ENCODE measurements at regions not wholly inside any gene's neighbourhood (a gene's known extent, or its start where the extent isn't known, plus 50 kb on each side); places are given as distances from the start of the nearest gene placed in this dataset.

- Histone ChIP-seq H3K4me3 (no peak overlapping the region), H3K9me3 (no peaks in the 10 kb centered on the region), H3K27me3 (no peaks in the 10 kb centered on the region), H3K4me1 (peaks cover 0 to 16% (median 5%) of the 10 kb centered on the region in 4 donors), H3K27ac (no peak overlapping the region), H3K36me3 (no peaks in the 10 kb centered on the region)
- no peak for TF ChIP-seq EP300 (IDR thresholded peaks at IDR 0.05)
- TF ChIP-seq POLR2A (IDR thresholded peaks at IDR 0.05): no peak
- TF ChIP-seq, protein P1, sequence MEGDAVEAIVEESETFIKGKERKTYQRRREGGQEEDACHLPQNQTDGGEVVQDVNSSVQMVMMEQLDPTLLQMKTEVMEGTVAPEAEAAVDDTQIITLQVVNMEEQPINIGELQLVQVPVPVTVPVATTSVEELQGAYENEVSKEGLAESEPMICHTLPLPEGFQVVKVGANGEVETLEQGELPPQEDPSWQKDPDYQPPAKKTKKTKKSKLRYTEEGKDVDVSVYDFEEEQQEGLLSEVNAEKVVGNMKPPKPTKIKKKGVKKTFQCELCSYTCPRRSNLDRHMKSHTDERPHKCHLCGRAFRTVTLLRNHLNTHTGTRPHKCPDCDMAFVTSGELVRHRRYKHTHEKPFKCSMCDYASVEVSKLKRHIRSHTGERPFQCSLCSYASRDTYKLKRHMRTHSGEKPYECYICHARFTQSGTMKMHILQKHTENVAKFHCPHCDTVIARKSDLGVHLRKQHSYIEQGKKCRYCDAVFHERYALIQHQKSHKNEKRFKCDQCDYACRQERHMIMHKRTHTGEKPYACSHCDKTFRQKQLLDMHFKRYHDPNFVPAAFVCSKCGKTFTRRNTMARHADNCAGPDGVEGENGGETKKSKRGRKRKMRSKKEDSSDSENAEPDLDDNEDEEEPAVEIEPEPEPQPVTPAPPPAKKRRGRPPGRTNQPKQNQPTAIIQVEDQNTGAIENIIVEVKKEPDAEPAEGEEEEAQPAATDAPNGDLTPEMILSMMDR (IDR thresholded peaks at IDR 0.05): no peak
- no peak for TF ChIP-seq POLR2AphosphoS5 (IDR thresholded peaks at IDR 0.05)
- WGBS, 2 donors: 75 to 86% methylated on average over 5 of the region's 5 CpGs
- intact Hi-C loops (cut with DNase I): no loop called here
- DNase-seq: no peak
Measured at GRCh38 chr18:55996717-55997116, 408.7 kb upstream of the TCF4 start.

- H3K27me3 ChIP-seq: no peaks in the 10 kb centered on the region
- DNase-seq: no peak
- H3K9me3 ChIP-seq: no peaks in the 10 kb centered on the region
- no peak overlapping the region for H3K4me3 ChIP-seq
- 86 to 94% methylated on average over 2 of the region's 2 CpGs for WGBS, 2 donors
- no peak overlapping the region for H3K27ac ChIP-seq
- intact Hi-C loops (cut with DNase I): no loop called here
- H3K36me3 ChIP-seq: no peaks in the 10 kb centered on the region
- H3K4me1 ChIP-seq: no peaks in the 10 kb centered on the region
- TF ChIP-seq EP300 (IDR thresholded peaks at IDR 0.05): no peak
Measured at GRCh38 chr18:55990186-55990585, 402.2 kb upstream of the TCF4 start.

DNA sequence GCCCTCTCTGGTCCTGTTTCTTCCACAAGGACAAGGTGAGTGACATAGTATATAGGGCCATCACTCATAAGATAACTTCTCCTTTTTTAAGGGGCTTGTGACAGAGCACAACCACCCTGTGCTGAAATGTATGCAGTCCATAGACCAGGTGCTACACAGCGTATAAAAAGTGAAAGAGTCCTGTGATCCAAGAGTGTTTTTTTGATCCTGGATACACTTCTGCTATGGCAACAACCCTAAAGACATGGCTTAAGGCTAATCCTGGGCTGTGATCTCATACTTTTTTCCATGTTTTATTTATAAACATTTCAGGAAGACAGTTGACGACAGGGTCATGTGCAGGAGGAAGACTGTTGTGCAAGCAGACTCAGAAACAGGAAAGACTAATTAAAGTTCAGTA is 400.5 kb upstream of the TCF4 start:
- TF ChIP-seq, protein P1 (IDR thresholded peaks at IDR 0.05): no peak
- TF ChIP-seq EP300 (IDR thresholded peaks at IDR 0.05) (peak in 1 of 4 donors; percentile 44), POLR2A (IDR thresholded peaks at IDR 0.05) (no peak), POLR2AphosphoS5 (IDR thresholded peaks at IDR 0.05) (peak in 1 of 4 donors; percentile 63)
- Histone ChIP-seq H3K27ac (no peak overlapping the region), H3K4me1 (no peaks in the 10 kb centered on the region), H3K4me3 (no peak overlapping the region), H3K27me3 (no peaks in the 10 kb centered on the region), H3K36me3 (no peaks in the 10 kb centered on the region), H3K9me3 (no peaks in the 10 kb centered on the region)
- intact Hi-C loops (cut with DNase I): no loop called here
- 45 to 75% methylated on average over 2 of the region's 2 CpGs for WGBS, 2 donors
- DNase-seq: no peak

GRCh38 chr18:55983433-55983832 is 395.4 kb upstream of the TCF4 start:
- H3K27me3 ChIP-seq: no peaks in the 10 kb centered on the region
- TF ChIP-seq POLR2A (IDR thresholded peaks at IDR 0.05) (no peak), POLR2AphosphoS5 (IDR thresholded peaks at IDR 0.05) (no peak), EP300 (IDR thresholded peaks at IDR 0.05) (no peak)
- TF ChIP-seq, protein P1 (IDR thresholded peaks at IDR 0.05): no peak
- no peak overlapping the region for H3K4me3 ChIP-seq
- WGBS, 2 donors: 62 to 91% methylated on average over 1 of the region's 1 CpG
- H3K9me3 ChIP-seq: no peaks in the 10 kb centered on the region
- intact Hi-C loops (cut with DNase I): no loop called here
- no peak overlapping the region for H3K27ac ChIP-seq
- H3K4me1 ChIP-seq: no peaks in the 10 kb centered on the region
- DNase-seq: no peak
- no peaks in the 10 kb centered on the region for H3K36me3 ChIP-seq

DNA sequence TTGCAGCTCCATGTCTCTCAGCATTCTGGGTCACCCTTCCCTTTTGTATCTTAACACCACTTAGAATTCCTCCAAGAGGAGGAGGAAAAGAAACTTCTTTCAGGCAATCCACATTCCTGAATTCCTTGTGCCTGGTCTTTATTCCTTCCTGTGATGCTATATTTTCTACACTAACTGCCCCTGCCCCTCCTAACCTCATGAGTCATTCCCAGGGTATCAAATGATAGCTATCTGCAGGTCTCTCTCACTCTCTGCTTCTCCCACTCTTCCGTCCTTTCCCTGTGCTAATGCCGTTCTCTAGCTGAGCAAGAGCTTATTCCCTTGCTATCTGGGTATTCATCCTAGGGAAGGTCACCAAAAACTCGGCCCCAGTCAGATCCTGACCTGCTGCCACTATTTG is 395.0 kb upstream of the TCF4 start:
- Histone ChIP-seq H3K27me3 (no peaks in the 10 kb centered on the region), H3K4me1 (no peaks in the 10 kb centered on the region), H3K9me3 (no peaks in the 10 kb centered on the region), H3K36me3 (no peaks in the 10 kb centered on the region), H3K4me3 (no peak overlapping the region), H3K27ac (no peak overlapping the region)
- intact Hi-C loops (cut with DNase I): no loop called here
- WGBS, 2 donors: 47 to 67% methylated on average over 3 of the region's 3 CpGs
- TF ChIP-seq, protein P1 (IDR thresholded peaks at IDR 0.05): no peak
- TF ChIP-seq POLR2AphosphoS5 (IDR thresholded peaks at IDR 0.05): no peak
- no peak for DNase-seq

Data from sigmoid colon (tissue), 6 donors.